Nephron (organoid): ENCODE measurements at regions not wholly inside any gene's neighbourhood (a gene's known extent, or its start where the extent isn't known, plus 50 kb on each side); places are given as distances from the start of the nearest gene placed in this dataset.

Source experiments
- H3K27ac Mint-ChIP-seq, 3 experiments: 2 replicates each; pipeline ENCODE4 v1.8.0; 2020; ENCODE audit warnings: mixed read lengths in 3 of 3, mild to moderate bottlenecking in 2 of 3, moderate library complexity in 1 of 3
- H3K27me3 Mint-ChIP-seq: 2 replicates; pipeline ENCODE4 v1.8.0; 2021; ENCODE audit warnings: low read depth, mild to moderate bottlenecking, moderate library complexity, mixed read lengths
- H3K36me3 Mint-ChIP-seq: 2 replicates; pipeline ENCODE4 v1.8.0; 2020; ENCODE audit warnings: low read depth, mixed read lengths
- H3K4me1 Mint-ChIP-seq: 2 replicates; pipeline ENCODE4 v1.8.0; 2020; ENCODE audit warnings: mixed read lengths
- H3K4me3 Mint-ChIP-seq, 3 experiments: 2 replicates each; pipeline ENCODE4 v1.8.0; 2020; ENCODE audit warnings: mild to moderate bottlenecking in 3 of 3, mixed read lengths in 3 of 3, moderate library complexity in 2 of 3
- H3K9me3 Mint-ChIP-seq: 2 replicates; pipeline ENCODE4 v1.8.0; 2020; ENCODE audit warnings: mixed read lengths
- CTCF ChIP-seq, 3 experiments: fragments of 200-600 bp; sonication (generic); IDR thresholded peaks; one replicate each; pipeline ENCODE4 v1.5.0; 2021; ENCODE audit warnings: antibody characterized with exemption in 3 of 3; ENCODE audit not compliant: unreplicated experiment in 3 of 3

GRCh38 chr2:61588566-61588965 lies 50.4 kb upstream of the XPO1 start:
- no peaks in the 10 kb centered on the region for H3K27me3 Mint-ChIP-seq
- H3K27ac Mint-ChIP-seq = no peak overlapping the region
- no peaks in the 10 kb centered on the region for H3K36me3 Mint-ChIP-seq
- H3K4me3 Mint-ChIP-seq = no peak overlapping the region
- H3K4me1 Mint-ChIP-seq = no peaks in the 10 kb centered on the region
- H3K9me3 Mint-ChIP-seq = peaks cover 11% of the 10 kb centered on the region
- no peak for TF ChIP-seq CTCF (IDR thresholded peaks at IDR 0.05; ENCODE audit: unreplicated experiment in 3 of 3)
